ENCODE measurements at regions not wholly inside any gene's neighbourhood (a gene's known extent, or its start where the extent isn't known, plus 50 kb on each side); places are given as distances from the start of the nearest gene placed in this dataset.
A peak's percentile ranks its signal among the peaks of the same experiment; 100 is the strongest.
"Not testable (repeated sequence)": the region's sequence is repeated elsewhere in the genome, so short reads cannot be mapped to it uniquely, and the experiment has no call there.

DNA sequence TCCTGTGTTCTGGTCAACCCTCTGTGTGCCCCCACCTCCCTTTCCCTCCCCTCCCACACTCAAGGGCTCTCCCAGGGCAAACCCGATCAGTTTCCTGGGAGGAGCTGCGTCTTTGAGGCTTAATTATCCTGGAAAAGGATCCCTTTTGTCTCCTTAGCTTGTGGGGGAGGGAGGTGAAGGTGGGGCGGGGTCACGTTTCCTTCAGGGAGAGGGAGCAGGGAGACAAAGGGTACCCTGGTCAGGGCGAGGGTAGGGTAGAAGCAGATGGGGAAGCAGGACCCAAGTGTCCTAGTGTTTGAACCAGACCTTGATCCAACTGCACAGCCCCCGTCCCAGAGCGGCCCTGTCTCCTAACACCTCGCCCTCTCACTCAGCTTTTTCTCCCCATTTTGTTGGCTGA is 90.1 kb downstream of the HIF1AN start:
- TF ChIP-seq, protein P1, sequence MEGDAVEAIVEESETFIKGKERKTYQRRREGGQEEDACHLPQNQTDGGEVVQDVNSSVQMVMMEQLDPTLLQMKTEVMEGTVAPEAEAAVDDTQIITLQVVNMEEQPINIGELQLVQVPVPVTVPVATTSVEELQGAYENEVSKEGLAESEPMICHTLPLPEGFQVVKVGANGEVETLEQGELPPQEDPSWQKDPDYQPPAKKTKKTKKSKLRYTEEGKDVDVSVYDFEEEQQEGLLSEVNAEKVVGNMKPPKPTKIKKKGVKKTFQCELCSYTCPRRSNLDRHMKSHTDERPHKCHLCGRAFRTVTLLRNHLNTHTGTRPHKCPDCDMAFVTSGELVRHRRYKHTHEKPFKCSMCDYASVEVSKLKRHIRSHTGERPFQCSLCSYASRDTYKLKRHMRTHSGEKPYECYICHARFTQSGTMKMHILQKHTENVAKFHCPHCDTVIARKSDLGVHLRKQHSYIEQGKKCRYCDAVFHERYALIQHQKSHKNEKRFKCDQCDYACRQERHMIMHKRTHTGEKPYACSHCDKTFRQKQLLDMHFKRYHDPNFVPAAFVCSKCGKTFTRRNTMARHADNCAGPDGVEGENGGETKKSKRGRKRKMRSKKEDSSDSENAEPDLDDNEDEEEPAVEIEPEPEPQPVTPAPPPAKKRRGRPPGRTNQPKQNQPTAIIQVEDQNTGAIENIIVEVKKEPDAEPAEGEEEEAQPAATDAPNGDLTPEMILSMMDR (IDR thresholded peaks at IDR 0.05; ENCODE audit: low read depth, low read length): no peak
- DNase-seq (ENCODE audit: low read depth in 2 of 2): no peak
- no peak overlapping the region for H3K4me3 ChIP-seq (replicated peaks in 1 of 2; ENCODE audit: low read depth in 2 of 2, low read length in 2 of 2)

GRCh38 chr10:100628061-100628460 is 92.3 kb downstream of the HIF1AN start:
- no peak overlapping the region for H3K4me3 ChIP-seq (replicated peaks in 1 of 2; ENCODE audit: low read depth in 2 of 2, low read length in 2 of 2)
- TF ChIP-seq, protein P1 (IDR thresholded peaks at IDR 0.05; ENCODE audit: low read depth, low read length): no peak
- no peak for DNase-seq (ENCODE audit: low read depth in 2 of 2)

DNA sequence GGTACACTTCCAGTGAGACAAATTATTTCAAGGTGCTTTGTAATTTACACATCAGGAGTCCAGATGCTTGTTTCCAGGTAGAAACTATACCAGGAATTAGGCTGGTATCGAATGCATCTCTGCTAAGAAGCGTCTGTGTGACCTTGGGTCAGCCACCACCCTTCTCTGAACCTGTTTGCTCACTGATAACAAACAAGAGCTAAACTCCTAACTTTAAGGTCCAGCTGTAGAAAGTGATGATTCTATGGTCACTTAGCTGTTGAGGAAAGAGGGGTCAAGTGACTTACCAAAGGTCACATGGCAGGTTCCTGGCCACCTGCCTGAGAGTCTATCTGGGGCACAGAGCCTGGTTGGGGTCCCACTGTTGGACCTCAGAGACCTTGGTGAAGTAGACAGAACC is 95.4 kb downstream of the HIF1AN start:
- TF ChIP-seq, protein P1 (IDR thresholded peaks at IDR 0.05; ENCODE audit: low read depth, low read length): no peak
- H3K4me3 ChIP-seq (replicated peaks in 1 of 2; ENCODE audit: low read depth in 2 of 2, low read length in 2 of 2): no peak overlapping the region
- DNase-seq (ENCODE audit: low read depth in 2 of 2): no peak

DNA sequence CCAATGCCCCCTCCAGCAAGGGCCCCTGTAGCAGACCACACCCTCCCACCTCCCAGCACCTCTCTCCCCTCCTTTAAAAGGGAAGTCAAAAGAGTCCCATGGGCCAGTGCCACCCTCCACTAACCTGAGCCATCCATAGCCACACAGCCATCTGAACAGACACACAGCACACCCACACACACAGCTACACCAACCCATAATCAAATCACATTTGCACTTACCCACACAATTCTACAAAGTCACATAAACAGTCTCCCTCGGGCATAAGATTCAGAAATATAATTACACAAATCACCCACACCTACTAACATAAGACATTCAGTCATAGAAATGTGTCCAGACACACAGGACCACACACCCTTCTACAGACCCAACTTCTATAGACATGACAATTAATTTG is 96.3 kb downstream of the HIF1AN start:
- DNase-seq (ENCODE audit: low read depth in 2 of 2): no peak
- TF ChIP-seq, protein P1 (IDR thresholded peaks at IDR 0.05; ENCODE audit: low read depth, low read length): no peak
- H3K4me3 ChIP-seq (replicated peaks in 1 of 2; ENCODE audit: low read depth in 2 of 2, low read length in 2 of 2): no peak overlapping the region

GRCh38 chr10:100634034-100634433 is 98.3 kb downstream of the HIF1AN start:
- DNase-seq (ENCODE audit: low read depth in 2 of 2): no peak
- TF ChIP-seq, protein P1 (IDR thresholded peaks at IDR 0.05; ENCODE audit: low read depth, low read length): no peak
- no peak overlapping the region for H3K4me3 ChIP-seq (replicated peaks in 1 of 2; ENCODE audit: low read depth in 2 of 2, low read length in 2 of 2)

- TF ChIP-seq, protein P1 (IDR thresholded peaks at IDR 0.05; ENCODE audit: low read depth, low read length): no peak
- H3K4me3 ChIP-seq (replicated peaks in 1 of 2; ENCODE audit: low read depth in 2 of 2, low read length in 2 of 2): no peak overlapping the region
- DNase-seq (ENCODE audit: low read depth in 2 of 2): no peak
Measured at GRCh38 chr10:100636848-100637553, 101.3 kb downstream of the HIF1AN start.

DNA sequence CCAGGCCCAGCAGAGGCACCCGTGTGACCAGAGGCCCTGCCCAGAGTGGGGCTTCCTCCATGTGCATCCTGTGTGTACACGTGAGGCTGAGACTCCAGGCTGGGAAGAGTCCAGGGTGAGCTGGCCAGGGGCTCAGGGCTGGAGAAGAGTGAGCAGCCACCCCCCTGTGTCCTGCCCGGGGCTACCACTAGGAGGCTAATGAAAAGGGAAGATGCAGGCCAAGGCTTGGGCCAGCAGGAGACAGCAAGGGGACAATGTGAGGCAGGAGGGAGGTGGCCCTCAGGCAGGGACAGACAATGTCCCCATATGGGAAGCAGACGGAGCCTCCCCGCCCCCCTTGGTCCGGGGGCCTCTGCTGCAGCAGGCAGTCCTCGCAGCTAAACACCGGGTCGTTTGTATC is 102.0 kb downstream of the HIF1AN start:
- H3K4me3 ChIP-seq (replicated peaks in 1 of 2; ENCODE audit: low read depth in 2 of 2, low read length in 2 of 2): no peak overlapping the region

DNA sequence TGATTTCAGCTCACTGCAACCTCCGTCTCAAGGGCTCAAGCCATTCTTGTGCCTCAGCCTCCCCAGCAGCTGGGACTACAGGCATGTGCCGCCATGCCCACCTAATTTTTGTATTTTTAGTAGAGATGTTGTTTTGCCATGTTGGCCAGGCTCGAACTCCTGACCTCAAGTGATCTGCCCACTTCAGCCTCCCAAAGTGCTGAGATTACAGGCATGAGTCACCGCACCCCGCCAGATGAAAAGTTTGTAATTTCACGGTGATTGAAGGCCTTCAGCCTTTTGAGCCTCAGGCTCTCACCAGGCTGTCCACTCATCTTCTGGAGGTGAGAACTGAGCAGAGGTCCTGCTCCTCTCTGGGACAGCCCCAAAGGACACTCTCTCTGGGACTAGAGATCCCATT is 103.2 kb downstream of the HIF1AN start:
- not testable (repeated sequence) for DNase-seq (ENCODE audit: low read depth in 2 of 2); H3K4me3 ChIP-seq (replicated peaks in 1 of 2; ENCODE audit: low read depth in 2 of 2, low read length in 2 of 2)

More for the DNA sequence above, 102.0 kb downstream of the HIF1AN start:
- DNase-seq (ENCODE audit: low read depth in 2 of 2): peak in 1 of 2 donors; percentile 19
- TF ChIP-seq, protein P1 (IDR thresholded peaks at IDR 0.05; ENCODE audit: low read depth, low read length): peak; percentile 67

Data from cardiac fibroblast (primary cell).